GM21528 (cell line): ENCODE measurements at regions not wholly inside any gene's neighbourhood (a gene's known extent, or its start where the extent isn't known, plus 50 kb on each side); places are given as distances from the start of the nearest gene placed in this dataset.

Source experiments
- ATAC-seq: cut with Tn5 transposase; IDR thresholded peaks from one replicate; pipeline ENCODE4 v1.9.1; 2021; ENCODE audit warnings: mild to moderate bottlenecking, moderate library complexity; ENCODE audit not compliant: unreplicated experiment, low FRiP score

DNA sequence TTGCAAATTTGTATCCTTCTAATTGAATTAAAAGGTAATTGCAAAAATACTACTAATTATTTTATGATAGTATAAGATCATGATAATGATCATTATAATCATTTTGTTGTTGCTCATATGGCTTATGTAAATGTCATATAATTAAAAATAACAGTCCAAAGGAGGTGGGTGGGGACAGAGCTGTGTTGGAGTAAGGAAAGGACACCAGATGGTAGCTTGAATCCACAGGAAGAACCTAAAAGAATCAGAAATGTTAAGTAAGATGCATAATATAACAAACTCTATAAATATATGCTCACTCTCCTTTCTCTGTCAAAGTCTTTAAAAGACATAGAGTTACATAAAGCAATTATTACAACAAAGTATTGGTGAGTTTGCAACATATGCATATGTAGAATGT, 650.7 kb upstream of the HS6ST1 start:
- no peak for ATAC-seq

DNA sequence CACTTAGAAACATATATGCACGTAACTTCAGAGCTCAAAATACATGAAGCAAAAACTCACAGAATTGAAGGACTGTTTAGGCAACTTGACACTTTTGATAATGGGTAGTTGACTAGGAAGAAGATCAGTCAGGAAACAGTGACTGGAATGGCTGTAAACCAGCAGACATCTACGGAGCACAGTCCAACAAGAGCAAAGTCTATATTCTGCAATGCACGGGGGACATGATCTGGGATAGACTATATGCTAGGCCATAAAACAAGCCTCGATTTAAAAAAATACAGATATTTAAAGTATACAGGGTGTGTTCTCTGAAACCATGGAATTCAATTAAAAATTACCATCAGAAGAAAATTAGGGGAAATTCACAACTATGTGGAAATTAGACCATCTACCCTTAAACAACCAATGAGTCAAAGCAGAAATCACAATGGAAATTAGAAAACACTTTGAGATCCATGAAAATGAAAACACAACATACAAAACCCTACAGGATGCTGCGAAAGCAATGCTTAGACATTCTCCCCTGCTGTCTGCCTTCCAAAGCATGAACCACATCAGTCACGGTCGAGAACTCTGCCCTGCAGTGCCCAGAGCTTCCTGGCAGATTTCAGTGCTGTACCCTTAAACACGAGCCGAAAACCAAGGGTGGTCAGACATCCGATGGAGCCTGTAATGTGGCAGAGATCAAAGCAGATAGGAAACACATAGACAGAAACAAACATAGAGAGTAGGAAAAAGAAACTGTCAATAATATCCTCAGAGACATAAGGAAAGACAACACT, 651.9 kb upstream of the HS6ST1 start:
- no peak for ATAC-seq

DNA sequence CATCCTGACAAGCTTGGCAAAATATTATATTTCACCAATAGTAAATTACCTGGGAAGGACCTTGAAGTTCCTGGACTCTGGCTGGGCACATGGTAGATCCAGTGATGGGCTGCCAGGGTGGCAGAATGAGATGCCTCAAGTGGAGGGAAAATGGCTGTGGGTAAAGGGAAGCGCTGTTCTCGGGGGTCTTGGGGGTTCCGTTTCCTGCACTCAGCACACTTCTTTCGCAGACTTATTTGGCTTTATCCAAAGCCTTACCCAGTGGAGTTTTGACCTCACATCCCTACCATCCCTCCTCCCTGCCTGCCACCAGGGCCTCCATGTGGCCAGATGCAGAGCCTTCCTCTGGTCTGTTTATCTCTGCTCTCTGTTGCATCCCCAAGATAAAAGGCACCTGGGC, 654.9 kb upstream of the HS6ST1 start:
- no peak for ATAC-seq

DNA sequence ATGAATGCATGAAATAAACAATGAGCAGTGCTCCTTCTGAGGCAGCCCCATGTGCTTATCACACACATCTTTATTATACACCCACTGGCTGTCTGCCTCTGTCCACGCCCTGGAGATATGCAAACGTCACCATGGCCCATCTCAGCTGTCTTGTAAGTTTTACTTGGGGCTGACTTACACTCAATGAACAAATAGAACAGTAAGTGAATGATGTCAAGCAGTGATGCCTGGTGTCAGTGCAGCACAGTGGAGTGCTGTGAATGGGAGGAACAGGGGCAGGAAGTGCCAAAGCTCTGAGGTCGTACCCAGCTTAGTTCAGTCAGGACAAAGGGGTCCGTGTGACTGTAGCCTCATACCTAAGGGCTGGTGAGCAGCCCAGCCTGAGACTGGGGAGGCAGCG, 659.5 kb upstream of the HS6ST1 start:
- ATAC-seq, result no peak

DNA sequence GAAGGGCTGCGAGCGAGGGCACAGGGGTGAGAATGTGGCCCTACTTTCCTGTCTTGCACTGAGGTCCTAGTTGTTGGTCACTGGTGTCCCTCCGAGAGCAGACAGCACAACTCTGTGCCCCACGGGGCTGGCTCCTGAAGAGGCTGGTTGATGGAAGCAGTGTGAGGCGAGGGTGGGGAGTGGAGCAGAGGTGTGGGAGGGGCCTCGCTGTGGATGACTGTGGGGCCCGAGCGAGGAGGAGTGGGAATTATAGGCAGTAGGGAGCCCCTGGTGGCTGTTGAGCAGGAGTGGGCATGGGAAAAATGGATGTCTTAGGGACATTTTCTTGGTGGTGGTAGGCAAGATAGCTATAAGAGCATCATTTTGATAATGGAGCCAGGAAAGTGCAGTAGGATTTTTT, 660.5 kb upstream of the HS6ST1 start:
- ATAC-seq, result no peak

DNA sequence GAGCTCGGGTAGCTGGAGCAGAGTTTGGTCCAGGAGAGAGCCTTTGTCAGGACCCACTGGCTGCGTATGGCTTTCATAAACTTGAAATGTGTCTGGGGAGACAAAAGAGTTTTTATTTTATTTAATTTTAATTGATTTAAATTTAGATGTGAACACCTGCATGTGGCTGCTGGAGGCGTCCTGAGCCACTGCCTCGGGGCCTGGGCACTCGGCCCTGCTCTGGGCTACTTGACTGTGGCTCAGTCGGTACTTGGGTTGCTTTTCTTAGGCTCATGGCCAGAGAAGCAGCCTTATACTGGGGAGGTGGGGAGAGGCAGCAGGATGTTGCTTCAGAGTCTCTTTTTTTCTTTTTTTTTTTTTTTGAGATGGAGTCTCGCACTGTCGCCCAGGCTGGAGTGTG, 661.8 kb upstream of the HS6ST1 start:
- ATAC-seq, result no peak

DNA sequence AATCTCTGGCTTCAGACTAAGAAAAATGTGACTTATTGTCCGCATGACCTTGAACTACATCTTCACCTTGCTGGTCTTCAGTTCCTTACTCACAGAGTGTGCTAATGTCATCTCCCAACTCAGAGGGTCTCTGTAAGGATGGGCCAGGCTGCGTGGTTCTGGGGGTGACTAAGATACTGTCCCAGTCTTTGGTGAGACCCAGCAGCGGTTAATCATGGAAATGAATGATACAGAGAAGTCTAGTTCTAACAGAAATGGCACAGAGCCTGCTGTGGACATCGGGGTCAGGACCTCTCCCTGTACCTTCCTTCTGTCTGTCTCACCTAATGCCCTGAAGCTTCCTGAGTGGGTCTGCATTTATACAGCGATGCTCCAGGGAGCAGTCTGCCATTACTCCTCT, 662.7 kb upstream of the HS6ST1 start:
- no peak for ATAC-seq

DNA sequence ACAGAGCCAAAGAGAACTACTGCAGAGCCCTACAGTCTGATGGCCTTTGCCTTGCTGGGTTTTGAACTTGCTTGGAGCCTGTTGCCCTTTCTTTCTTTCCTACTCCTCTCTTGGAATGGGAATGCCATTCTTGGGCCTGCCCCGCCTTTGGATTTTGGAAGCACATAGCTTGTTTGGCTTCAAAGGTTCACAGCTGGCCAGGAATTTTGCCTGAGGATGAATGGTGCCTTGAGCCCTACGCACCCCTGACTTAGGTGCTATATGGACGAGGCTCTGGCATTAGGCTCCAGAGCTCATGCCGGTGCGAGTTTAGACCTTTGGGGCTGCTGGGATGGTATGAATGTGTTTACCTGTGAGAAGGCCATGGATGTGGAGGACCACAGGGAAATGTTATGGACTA, 663.3 kb upstream of the HS6ST1 start:
- ATAC-seq, result no peak

DNA sequence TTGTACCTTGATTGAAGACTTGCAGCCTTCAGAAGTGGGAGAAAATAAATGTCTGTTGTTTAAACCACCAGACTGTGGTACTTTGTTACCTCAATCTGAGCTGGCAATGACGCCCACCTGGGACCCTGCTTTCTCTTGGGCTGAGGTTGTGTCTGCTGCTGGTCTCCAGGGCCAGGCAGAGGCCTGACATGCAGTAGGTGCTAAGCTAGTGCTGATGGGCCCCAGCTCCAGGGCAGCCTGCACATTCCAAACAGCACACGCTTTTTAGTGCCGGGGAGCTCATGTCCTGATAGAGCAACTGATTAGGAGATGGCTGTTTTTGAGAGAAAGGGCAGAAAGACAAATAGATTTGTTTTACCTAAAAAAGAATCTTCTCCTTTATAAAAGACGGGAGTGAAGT, 664.0 kb upstream of the HS6ST1 start:
- ATAC-seq, result no peak

DNA sequence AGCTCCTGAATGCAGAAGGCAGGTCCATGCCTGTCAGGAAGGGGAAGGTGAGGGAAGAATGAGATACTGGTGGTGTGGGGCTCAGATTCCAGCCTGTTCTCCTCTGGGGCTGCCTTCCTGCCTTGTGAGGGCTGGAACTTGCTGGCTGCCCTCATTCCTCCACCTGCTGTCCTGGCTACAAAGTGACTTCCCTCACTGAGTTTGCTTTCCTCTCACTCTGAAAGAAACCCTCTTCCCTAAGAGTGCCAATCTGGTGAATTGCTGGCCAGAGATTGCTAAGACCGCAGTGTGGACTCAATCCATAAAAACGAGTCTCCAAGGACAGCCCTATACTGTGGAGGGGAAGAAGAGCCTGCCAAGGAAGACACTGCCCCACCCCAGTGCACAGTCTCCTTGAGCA, 664.4 kb upstream of the HS6ST1 start:
- no peak for ATAC-seq

DNA sequence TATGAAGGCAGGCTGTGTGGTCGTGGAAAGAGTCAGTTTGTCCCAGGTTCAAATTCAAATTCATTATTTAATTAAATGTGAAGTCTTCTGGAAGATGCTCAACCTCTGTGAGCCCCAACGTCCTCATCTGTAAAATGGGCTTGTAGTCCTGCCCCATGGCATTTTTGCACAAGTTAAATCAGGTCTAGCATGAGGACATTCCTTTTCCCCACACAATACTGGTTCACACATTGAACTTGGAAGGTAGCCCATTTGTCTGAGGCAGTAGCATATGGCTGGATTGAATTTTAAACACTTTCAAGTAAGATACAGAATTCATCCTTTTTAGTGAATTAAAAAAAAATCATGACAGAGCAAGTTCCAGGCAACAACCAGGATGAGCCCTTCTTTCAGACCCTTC, 665.4 kb upstream of the HS6ST1 start:
- ATAC-seq, result no peak

DNA sequence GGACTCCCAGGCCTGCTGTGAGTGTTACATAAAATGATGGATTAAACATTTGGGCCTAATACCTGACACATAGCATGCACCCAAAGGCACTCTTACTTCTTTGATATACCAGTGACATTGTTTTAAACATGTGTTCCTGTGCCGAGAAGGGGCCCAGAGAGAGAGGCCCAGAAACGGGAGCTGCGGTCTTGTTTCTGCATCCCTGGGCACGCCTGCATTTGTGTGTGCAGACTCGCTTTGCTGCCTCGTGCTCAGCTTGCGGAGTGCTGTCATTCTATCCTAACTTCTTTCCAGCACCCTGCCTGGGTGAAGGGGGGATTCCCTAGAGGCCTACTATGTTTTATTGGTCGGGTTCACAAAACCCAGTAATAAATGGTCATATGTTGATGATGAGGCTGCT, 666.2 kb upstream of the HS6ST1 start:
- ATAC-seq, result no peak

DNA sequence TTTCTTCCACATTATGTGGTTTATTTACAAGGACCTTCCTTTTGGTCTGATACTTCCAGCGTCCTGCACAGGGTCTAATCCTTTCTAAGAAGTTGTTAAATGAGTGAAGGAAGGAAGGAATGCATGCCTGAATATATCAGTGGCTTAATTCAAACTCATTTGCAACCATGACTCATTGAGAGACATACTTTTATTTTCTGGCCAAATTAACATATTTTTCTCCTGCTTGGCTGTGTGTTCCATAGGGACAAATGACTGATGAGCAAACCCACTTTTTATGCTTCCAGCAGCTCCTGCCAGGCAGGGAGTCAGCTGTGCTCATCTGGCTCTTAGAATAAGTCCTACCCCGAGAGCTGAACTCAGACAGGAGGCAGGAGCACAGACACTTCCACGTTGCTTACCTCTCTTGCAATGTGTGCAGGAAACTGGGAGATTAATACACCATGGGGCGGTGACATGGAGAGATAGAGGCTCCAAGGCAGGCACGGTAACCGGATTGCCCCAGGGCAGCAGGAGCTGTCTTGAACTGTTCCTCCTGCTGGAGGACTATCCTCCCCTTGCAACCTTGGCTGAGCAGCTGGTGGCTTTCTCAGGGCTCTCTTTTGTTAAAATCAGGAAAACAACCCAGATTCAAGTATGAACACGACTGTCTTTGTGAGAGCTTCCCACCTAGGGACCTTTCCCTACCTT, 667.5 kb upstream of the HS6ST1 start:
- no peak for ATAC-seq

DNA sequence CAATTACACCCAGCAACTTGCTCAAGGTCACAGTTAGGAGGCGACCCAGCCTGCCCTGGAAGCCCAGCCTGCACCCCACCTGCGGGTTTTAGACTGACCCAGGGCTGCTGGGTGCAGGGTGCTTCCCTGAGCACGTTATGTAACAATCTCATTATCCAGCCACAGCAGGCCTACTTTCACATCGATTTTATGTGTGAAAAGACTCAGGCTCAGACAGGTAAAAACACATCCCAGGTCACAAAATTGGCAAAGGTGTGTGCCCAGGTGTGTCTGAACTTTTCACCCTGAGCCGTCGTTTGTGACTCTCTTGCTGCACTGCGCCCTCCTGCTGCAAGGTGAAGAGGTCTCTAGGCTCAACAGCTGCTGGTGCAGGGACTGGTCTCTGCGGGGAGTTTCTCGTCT, 668.2 kb upstream of the HS6ST1 start:
- no peak for ATAC-seq

DNA sequence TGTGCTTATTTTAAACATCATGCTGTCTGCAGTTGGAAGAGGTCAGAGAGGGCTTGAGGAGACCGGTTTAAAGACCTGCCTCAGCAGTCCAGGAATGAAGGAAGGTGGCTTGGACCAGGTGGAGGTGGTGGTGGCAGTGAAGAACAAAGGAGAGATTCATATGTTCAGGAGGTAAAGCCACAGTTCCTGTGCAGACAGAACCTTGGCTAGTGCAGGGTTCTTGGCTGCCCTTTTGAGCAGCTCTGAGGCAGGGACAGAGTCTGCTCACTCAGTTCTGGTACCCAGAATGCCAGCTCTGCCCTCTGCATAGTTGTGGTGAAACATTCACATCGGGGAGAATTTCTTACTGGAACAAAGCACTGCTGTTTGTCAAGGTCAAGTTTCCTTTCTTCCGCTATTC, 669.7 kb upstream of the HS6ST1 start:
- ATAC-seq, result no peak

DNA sequence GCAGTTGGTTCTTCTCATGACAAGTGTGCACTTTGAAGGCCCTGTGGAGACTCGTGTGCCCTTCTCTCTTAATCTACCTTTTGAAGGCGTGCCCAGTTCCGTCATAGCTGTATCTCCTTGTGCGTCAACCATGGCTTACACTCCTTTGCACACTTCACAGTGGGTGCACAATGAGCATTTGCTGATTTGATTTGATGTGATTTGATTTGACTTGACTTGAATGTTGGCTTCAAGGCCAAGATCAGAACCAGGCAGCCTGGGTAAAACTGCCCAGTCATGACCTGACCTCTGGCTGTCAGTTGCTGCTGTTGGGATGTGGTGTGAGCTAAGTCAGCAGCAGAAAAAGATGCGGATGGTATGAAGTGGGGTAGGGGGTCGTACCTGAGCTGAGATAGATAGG, 670.3 kb upstream of the HS6ST1 start:
- ATAC-seq, result no peak

DNA sequence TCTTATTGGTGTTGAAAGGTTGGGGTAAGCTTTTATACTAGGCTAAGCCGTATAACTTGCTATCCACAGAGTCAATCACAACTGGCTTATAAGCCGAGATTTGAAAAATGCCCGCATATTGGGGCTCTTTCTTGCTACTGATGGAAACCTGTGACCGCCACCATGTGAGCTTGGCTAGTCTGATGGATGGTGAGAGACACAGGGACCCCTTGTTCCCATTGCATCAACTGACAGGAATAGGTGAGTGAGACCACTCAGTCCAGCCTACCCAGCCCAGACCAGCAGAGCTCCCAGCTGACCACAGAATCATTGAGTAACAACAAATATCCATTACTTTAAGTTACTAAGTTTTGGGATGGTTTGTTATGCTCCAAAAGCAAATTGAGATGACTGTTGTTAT, 676.4 kb upstream of the HS6ST1 start:
- no peak for ATAC-seq

DNA sequence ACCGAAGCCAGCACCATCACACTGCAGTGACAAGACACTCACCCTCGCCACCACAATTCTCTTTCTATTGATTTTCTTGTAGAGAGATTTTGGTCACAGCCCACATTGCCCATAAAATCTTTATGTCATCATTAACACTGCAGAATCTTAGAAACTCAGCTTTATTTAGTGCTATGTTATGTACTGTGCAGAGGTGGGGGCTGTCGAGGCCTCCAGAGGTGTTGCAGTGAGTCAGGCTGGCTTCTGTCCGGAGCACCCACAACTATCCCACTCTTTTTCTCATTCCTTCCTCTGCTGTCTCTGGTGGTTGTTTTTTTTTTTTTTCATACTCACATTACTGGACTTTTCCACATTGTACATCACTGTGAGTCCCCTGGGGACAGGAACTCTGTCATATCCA, 677.4 kb upstream of the HS6ST1 start:
- ATAC-seq, result no peak

DNA sequence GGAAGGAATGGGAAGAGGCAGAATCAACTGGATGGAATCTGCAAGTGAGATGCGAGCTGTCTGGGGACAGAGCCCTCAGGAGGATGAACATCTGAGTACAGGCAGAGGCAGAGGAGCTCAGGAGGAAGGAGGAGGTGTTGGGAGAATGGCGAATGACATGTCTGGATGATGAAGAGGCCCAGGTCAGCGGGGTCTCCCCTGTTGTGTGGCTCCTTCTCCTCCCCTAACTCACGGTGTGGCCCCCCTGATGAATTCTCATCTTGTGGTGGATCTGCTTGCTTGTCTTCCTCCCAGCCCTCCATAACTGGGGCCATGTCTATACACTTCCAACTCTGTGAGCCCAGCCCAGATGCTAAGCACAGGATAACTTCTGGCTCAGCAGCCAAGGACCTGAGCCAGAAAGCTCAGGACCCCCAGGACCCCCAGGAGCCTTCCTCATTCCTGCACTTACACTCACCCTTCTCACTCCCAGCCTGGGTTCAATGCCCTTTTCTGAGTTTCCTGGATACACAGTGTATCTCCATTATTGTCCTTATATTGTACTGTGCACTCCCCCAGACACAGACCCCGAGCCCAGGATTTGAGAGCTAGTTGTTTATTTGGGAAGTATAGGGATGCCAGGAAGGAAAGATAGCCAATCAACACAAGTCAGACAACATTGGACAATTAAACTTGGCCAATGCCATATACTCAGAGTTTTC, 678.6 kb upstream of the HS6ST1 start:
- ATAC-seq, result no peak

DNA sequence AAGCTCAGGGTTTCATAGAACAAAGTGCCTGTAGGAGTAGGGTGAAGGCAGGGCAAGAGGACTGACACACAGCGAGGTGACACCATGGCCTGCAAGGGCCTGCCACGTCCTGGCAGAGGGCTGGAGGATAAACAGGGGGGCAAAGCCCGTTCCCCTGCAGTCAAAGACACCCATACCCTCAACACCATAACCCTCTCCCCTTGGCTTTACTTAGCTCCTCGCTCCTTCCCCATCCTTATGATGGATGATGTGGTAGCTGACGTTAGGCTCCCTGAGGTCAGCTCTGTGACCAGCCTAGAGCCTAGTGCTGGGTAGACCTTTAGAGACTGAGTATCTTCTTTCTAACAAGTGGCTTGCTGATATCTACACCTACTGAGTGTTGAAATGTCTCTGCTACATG, 683.3 kb upstream of the HS6ST1 start:
- no peak for ATAC-seq

DNA sequence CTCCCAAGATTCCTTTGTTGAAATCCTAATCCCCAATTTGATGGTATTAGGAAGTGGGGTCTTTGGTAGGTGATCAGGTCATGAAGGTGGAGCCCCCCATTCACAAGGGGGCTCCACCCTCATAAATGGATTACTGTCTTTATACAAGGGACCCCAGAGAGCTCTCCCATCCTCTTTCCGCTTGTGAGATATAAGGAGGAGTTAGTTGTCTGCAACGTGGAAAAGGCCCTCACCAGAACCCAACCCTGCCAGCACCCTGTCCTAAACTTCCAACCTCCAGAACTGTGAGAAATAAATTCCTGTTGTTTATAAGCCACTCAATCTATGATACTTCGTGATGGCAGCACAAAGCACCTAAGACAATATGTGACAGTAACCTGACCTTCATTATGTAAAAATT, 684.1 kb upstream of the HS6ST1 start:
- ATAC-seq, result no peak

DNA sequence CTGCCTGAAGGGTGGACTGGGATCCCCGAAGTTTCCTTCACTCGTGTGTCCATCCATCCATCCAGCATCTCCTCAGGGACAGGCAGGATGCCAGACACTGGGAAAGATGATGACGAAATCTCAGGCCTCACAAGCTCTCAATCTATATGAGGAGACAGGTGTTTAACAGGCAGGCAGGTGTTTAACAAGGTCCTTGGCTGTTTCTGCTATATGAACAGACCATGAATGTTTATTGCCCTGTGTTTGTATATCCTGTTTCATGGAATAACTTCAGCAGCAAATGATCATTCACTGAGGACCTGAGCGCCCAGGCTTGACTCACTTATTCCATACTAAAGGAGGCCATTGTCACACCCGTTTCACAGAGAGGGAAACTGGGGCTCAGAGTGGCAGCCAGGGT, 685.8 kb upstream of the HS6ST1 start:
- ATAC-seq, result no peak
